CD4-positive, alpha-beta T cell treated with Interleukin-10 for 1 hour (primary cell): ENCODE measurements at regions not wholly inside any gene's neighbourhood (a gene's known extent, or its start where the extent isn't known, plus 50 kb on each side); places are given as distances from the start of the nearest gene placed in this dataset.
"Not testable (repeated sequence)": the region's sequence is repeated elsewhere in the genome, so short reads cannot be mapped to it uniquely, and the experiment has no call there.

Experiments
- DNase-seq: peaks from one replicate; pipeline ENCODE4 v3.0.0-alpha.2; 2020

DNA sequence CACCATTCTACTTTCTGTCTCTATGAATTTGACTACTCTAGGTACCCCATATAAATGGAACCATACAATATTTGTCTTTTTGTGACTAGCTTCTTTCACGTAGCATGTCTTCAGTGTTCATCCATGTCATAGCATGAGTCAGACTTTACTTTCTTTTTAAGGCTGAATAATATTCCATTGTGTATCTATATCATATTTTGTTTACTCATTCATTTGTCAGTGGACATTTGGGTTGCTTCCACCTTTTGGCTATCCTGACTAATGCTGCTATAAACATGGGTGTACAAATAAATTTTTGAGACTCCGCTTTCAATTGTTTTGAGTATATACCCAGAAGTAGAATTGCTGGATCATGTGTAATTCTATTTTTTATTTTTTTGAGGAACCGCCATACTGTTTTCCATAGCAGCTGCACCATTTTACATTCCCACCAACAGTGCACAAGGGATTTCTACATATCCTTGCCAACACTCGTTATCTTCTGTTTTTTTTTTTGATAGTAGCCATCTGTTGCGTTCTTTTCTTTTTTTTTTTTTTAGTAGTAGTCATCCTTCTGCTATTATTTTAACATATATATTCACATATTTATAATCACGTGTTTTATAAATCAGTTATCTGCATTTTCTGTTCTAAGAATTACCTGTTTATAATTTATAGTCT, 158.0 kb upstream of the MED14 start:
- DNase-seq: no peak

GRCh38 chrX:40895246-40895645, 159.9 kb upstream of the MED14 start:
- no peak for DNase-seq

DNA sequence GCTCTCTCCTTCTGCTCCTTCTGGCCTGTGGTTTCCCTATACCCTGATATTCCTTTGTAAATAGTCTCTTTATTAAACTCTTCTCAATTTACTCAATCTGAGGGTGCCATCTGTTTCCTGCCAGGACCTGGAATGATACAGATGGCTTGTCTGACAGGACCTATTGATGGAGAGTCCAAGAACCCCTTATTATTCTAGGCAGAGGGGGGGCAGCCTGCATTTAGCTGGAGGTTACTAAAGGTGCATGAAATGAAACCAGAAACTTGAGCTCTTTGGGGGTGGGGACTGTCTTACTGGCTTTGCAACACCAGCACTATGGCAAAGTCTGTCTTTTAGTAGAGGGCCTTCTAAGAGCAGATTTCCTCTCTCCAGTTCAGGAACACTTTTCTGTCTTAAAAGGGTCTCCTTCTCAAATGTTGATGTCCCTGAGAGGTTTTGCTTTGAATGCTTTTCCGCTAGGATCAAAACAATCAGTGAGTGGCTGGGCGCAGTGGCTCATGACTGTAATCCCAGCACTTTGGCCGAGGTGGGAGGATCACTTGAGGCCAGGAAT, 162.5 kb upstream of the MED14 start:
- no peak for DNase-seq

DNA sequence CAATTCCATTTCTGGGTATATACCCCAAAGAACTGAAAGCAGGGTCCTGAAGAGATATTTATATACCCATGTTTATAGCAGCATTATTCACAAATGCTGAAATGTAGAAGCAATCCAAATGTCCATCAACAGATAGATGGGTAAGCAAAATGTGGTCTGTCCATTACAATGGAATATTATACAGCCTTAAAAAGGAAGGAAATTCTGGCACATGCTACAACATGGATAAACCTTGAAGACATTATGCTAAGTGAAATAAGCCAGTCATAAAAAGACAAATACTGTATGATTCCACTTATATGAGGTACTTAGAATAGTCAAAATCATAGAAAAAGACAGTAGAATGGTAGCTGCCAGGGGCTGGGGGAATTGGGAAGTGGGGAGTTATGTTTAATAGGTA, 169.4 kb upstream of the MED14 start:
- not testable (repeated sequence) for DNase-seq

DNA sequence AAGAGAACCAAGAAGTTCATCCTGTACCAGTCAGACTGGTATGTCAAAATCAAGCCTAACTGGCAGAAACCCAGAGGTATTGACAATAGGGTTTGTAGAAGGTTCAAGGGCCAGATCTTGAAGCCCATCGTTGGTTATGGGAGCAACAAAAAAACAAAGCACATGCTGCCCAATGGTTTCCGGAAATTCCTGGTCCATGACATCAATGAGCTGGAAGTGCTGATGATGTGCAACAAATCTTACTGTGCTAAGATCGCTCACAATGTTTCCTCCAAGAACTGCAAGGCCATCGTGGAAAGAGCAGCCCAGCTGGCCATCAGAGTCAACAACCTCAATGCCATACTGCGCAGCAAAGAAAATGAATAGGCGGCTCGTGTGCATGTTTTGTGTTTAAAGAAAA, 172.7 kb upstream of the MED14 start:
- DNase-seq: no peak

GRCh38 chrX:40908857-40909475, 173.6 kb upstream of the MED14 start:
- DNase-seq: no peak

DNA sequence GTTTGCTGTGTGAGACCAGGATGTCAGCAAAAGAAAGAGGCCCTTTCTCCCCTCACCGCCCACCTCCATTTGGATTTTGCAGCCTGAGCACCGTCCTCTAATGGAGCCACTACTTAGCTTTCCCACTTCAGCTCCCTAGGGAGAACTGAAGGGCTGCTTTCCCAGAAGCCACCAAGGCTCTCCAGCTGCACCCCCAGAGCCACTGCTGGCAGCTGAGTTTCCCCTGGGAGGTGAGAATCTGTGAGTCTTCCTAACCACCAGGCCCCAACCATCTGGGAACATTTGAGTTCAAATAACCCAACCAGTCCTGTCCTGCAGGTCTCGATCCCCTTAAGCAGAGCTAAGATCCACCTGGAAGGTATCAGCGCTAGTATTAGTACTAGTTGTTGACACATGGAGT, 173.1 kb upstream of the USP9X start:
- DNase-seq: no peak

DNA sequence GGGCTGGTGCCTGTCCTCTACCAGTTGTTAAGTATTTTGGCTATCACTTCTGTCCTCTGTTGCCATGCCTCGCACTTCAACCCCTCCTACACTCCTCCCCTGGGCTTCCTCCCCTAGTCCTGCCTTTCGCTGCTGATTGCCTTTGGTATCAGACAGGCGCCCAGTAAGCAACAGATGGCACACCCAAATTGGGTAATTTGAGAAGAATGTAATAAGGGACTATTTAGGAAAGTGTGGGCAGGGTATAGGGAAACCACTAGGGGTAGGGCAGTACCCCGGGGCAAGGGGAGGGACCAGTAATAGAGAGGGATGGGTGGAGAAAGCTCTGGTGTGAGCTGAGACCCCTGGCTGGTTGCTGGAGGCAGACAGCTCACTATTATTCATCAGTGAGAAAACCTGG, 172.7 kb upstream of the USP9X start:
- no peak for DNase-seq

- DNase-seq: no peak
Observed at GRCh38 chrX:40920351-40920750, 164.9 kb upstream of the USP9X start.

DNA sequence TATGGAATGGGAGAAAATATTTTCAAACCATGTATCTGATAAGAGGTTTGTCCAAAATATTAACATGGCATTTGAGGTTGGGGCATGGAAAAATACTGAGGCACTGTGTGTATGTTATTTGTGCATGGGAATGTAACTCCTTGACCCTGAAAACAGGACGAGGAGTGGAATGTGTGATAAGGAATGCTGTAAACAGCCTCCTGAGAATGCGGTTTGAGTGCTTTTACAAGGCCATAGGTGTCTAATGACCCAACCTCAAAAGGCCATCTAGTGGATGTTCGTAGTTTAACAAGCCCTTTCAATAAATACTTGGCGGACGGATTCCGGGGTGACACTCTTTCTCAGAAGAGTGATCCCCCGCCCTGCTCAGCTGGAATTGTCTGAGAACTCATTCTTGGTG, 162.9 kb upstream of the USP9X start:
- no peak for DNase-seq

GRCh38 chrX:40926739-40927427, 158.4 kb upstream of the USP9X start:
- DNase-seq: not testable (repeated sequence)

DNA sequence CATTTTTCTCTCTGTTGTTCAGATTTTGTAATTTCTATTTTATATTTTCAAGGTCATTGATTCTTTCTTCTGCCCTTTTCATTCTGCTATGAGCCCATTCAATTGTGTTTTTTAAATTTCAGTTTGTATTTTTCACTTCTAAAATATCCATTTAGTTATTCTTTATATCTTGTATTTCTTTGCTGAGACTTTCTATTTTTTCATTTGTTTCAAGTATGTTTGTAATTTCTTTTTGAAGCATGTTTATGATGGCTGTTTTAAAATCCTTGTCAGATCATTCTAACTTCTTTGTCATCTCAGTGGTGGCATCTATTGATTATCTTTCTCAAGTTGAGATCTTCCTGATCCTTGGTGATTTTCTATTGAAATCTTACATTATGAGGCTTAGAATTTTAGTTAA, 157.2 kb upstream of the USP9X start:
- DNase-seq: no peak

DNA sequence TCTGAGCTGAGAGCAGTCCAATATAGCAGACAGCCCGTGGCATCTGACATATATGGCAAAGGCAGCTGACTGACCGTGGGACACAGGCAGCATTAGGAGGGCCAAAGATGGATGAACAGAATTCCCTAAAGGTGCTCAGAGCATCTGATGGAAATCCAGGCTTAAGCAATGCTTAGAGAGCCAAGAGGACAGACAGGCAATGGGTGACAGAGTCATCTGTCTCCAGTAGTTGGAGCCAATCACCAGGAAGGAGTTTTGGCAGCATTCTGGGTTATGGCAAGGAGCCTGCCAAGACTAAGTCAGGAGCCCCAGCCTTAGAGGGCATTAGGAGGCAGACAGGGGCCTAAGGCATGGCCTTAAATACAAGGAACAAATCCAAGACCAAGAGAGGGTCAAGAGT, 153.3 kb upstream of the USP9X start:
- DNase-seq: no peak

GRCh38 chrX:40933132-40933705, 152.0 kb upstream of the USP9X start:
- DNase-seq: peak; percentile 47

DNA sequence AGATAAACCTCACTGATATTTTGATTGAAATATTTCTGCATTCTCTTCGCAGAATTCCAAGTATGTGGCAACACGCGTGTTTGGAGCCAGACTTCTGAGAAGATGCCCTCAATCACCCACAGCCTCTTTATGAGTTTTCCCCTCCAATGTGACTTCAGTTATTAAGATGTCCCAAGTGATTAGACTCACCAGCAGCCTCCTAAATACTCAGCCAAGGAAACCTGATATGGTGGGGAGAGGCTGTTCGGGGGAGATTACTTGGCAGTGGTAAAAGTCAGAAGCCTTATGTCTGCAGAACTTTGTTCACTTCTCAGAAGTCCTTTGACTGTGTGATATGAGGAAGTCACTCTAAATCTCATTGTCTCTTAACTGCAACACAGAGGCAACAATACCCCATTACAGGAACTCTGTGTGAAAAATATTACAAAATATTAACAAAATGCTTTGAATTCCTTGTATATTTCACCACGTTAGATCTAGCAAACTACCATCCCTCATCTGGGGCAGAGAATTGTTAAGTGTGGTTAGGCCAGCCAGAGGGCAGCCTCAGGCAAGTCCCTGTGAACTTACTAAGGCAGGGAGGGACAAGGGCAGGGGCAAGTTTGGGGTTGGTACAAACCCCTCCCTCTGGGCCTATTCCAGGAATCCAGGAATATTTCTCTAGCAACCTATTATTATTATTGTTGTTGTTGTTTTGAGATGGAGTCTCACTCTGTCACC, 151.4 kb upstream of the USP9X start:
- peak; percentile 4 for DNase-seq

DNA sequence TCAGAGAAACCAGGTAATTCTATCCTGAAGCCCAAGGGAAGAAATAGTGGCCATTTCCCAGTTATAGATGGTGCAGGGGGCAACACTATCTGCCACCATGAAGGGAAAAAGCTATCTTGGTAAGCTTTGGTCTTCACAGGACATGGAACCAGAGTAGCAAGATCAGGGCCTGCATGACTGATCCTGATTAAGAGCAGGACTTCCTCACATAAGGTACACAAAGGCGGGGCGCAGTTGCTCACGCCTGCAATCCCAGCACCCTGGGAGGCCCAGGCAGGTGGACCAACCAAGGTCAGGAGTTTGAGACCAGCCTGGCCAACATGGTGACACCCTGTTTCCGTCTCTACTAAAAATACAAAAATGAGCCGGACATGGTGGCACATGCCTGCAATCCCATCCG, 148.4 kb upstream of the USP9X start:
- no peak for DNase-seq

- no peak for DNase-seq
Observed at GRCh38 chrX:40938423-40938822, 146.8 kb upstream of the USP9X start.

GRCh38 chrX:40943093-40943641, 142.1 kb upstream of the USP9X start:
- no peak for DNase-seq

DNA sequence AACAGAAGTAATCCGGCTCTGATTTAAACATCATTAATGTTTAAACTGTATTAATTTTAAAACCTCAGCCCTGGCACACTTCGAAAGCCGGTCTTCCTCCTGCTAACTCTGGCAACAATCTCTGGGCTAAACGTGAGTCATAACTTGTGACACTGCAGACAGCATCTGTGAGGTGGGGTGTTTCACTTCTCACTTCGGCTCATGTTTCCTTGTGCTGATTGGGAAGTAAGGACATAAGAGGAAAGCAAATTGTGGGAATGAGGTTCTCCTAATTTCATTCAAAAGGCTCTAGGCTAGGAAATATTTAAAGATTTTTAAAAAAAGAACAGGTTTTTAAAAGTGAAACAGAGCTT, 139.9 kb upstream of the USP9X start:
- peak; percentile 1 for DNase-seq

- no peak for DNase-seq
Observed at GRCh38 chrX:40947276-40947675, 138.0 kb upstream of the USP9X start.

DNA sequence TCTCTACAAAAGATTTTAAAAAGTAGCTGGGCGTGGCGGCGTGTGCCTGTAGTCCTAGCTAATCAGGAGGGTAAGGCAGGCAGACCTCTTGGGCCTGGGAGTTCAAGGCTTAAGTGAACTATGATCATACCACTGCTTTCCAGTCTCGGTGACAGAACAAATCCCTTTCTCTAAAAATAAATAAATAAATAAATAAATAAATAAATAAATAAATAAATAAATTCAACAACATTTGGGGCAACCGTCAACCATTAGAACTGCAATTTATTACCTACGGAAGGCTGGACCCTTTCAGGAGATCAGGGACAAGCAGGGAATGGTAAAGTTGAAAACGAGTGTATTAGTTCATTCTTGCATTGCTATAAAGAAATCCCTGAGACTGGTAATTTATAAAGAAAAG, 136.2 kb upstream of the USP9X start:
- DNase-seq: no peak

DNA sequence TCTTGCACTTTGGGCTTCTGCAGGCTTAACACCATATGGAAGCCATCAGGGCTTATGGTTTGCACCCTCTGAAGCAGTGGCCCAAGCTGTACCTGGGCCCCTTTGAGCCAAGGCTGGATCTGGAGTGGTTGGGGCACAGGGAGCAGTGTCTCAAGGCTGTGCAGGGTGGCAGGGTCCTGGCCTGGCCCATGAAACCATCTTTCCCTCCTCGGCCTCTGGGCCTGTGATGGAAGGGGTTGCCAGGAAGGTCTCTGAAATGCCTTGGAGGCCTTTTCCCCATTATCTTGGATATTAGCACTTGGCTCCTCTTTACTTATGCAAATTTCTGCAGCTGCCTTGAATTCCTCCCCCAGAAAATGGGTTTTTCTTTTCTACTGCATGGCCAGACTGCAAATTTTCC, 134.7 kb upstream of the USP9X start:
- no peak for DNase-seq

DNA sequence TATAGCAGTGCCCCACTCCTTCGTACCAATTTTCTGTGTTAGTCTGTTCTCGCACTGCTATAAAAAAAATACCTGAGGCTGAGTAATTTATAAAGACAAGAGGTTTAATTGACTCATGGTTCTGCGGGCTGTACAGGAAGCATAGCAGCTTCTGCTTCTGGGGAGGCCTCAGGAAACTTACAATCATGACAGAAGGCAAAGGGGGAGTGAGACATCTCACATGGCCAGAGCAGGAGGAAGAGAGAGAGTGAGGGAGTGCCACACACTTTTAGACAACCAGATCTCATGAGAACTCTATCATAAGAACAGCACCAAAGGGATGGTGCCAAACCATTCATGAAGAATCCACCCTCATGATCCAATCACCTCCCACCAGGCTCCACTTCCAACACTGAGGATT, 133.8 kb upstream of the USP9X start:
- DNase-seq: not testable (repeated sequence)
